ENCODE measurements at regions not wholly inside any gene's neighbourhood (a gene's known extent, or its start where the extent isn't known, plus 50 kb on each side); places are given as distances from the start of the nearest gene placed in this dataset.

DNA sequence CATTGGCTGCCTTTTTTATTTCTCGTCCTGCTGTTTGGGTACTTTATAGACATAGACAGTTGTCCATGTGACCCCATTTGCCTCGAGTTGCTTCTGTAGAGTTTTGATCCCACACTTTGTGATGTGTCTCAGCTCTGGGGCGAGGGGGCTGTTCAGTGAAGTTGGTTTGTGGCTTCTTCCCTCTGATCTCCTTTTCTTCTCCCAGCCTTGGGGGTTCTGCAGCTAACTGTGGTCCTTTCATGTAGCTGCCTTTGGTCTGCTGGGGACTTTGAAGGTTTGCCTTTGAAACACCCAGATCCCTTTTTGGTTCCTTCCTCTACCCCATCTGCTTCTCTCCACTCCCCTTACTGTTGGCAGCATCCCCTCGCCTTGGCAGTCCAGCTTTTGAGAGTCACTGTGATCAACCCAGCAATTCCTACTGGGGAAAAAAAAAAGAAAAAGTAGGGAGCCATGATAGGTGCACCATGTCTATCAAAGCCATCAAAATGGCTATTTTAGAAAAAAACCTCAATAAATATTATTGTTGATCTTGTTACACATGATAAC, 728.8 kb upstream of the RBFOX1 start:
- no peak for TF ChIP-seq POLR2A (IDR thresholded peaks at IDR 0.05; ENCODE audit: extremely low read depth, insufficient read length)
- H3K4me3 ChIP-seq (ENCODE audit: low read depth, low read length) = no peak overlapping the region
- no peak for DNase-seq (ENCODE audit: low read depth)

- TF ChIP-seq MAX (IDR thresholded peaks at IDR 0.05; ENCODE audit: low read depth, low read length) = no peak
- TF ChIP-seq, protein P1, sequence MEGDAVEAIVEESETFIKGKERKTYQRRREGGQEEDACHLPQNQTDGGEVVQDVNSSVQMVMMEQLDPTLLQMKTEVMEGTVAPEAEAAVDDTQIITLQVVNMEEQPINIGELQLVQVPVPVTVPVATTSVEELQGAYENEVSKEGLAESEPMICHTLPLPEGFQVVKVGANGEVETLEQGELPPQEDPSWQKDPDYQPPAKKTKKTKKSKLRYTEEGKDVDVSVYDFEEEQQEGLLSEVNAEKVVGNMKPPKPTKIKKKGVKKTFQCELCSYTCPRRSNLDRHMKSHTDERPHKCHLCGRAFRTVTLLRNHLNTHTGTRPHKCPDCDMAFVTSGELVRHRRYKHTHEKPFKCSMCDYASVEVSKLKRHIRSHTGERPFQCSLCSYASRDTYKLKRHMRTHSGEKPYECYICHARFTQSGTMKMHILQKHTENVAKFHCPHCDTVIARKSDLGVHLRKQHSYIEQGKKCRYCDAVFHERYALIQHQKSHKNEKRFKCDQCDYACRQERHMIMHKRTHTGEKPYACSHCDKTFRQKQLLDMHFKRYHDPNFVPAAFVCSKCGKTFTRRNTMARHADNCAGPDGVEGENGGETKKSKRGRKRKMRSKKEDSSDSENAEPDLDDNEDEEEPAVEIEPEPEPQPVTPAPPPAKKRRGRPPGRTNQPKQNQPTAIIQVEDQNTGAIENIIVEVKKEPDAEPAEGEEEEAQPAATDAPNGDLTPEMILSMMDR (IDR thresholded peaks at IDR 0.05; ENCODE audit: low read depth, low read length) = no peak
- TF ChIP-seq POLR2A (IDR thresholded peaks at IDR 0.05; ENCODE audit: extremely low read depth, insufficient read length) = no peak
- DNase-seq (ENCODE audit: low read depth) = no peak
- H3K4me3 ChIP-seq (ENCODE audit: low read depth, low read length) = no peak overlapping the region
Observed at GRCh38 chr16:6602405-6602804, 730.2 kb upstream of the RBFOX1 start.

DNA sequence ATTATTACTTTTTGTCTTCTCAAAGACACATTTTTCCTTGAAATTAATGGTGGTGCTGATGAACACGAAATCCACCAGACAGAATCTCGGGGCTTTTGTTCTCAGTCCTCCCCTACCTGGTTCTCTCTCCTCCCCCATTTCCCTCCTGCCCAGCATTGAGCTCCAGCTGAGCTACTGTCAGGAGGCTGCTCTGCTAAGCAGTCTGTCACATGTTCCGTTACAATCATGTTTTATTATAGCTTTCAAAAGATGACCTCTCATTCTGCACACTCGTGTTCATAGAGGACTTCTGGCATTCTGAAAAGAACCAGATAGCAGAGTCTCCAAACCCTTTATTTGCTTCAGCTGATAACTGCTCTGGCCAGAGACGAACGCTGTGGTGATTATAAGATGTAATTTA, 732.5 kb upstream of the RBFOX1 start:
- DNase-seq (ENCODE audit: low read depth) = no peak
- TF ChIP-seq, protein P1 (IDR thresholded peaks at IDR 0.05; ENCODE audit: low read depth, low read length) = no peak
- no peak for TF ChIP-seq MYC (IDR thresholded peaks at IDR 0.05; ENCODE audit: low read depth, low read length)
- no peak for TF ChIP-seq POLR2A (IDR thresholded peaks at IDR 0.05; ENCODE audit: extremely low read depth, insufficient read length)
- no peak for TF ChIP-seq MAX (IDR thresholded peaks at IDR 0.05; ENCODE audit: low read depth, low read length)
- no peak overlapping the region for H3K4me3 ChIP-seq (ENCODE audit: low read depth, low read length)

DNA sequence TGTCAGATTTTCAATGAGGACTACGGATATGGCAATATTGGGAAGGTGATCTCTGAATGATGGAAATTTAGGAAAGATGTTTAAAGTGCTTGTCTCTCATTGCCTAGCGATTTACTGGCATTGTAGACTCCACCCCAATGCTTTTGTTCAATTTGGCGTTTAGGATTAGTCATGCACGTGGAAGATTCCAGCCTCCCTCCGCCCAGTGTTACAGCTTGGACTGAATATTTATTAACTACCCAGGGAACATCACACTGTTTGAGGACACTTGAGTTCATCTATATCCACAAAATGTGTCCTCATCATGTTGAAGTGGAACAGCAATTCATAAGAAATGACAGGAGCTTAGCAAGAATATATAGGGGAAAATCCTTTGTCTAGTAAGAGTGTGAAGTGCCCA, 738.8 kb upstream of the RBFOX1 start:
- no peak for TF ChIP-seq POLR2A (IDR thresholded peaks at IDR 0.05; ENCODE audit: extremely low read depth, insufficient read length)
- TF ChIP-seq MYC (IDR thresholded peaks at IDR 0.05; ENCODE audit: low read depth, low read length) = no peak
- TF ChIP-seq MAX (IDR thresholded peaks at IDR 0.05; ENCODE audit: low read depth, low read length) = no peak
- TF ChIP-seq, protein P1 (IDR thresholded peaks at IDR 0.05; ENCODE audit: low read depth, low read length) = no peak
- DNase-seq (ENCODE audit: low read depth) = no peak

DNA sequence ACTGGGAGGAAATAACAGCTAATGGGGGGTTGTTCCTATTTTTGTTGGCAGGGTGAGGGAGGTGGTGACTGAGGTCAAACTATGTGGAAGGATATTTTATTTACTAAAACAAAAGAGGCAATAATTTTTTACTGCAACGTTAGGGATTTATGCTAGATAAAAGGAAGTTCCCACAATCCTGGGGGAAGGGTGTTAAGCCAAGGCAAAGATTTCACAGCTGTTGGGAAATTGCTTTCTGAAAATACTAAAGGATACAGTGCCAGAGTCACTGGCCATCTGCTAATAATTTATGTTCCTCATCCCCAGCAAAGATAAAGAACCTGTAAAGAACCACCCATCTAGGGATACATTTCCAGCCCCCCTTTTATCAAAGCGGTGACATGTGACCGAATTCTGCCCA, 756.0 kb upstream of the RBFOX1 start:
- TF ChIP-seq MYC (IDR thresholded peaks at IDR 0.05; ENCODE audit: low read depth, low read length) = no peak
- TF ChIP-seq, protein P1 (IDR thresholded peaks at IDR 0.05; ENCODE audit: low read depth, low read length) = no peak
- no peak for TF ChIP-seq MAX (IDR thresholded peaks at IDR 0.05; ENCODE audit: low read depth, low read length)
- no peak for TF ChIP-seq POLR2A (IDR thresholded peaks at IDR 0.05; ENCODE audit: extremely low read depth, insufficient read length)
- no peak overlapping the region for H3K4me3 ChIP-seq (ENCODE audit: low read depth, low read length)
- no peak for DNase-seq (ENCODE audit: low read depth)

More for the DNA sequence above, 738.8 kb upstream of the RBFOX1 start:
- no peak overlapping the region for H3K4me3 ChIP-seq (ENCODE audit: low read depth, low read length)

DNA sequence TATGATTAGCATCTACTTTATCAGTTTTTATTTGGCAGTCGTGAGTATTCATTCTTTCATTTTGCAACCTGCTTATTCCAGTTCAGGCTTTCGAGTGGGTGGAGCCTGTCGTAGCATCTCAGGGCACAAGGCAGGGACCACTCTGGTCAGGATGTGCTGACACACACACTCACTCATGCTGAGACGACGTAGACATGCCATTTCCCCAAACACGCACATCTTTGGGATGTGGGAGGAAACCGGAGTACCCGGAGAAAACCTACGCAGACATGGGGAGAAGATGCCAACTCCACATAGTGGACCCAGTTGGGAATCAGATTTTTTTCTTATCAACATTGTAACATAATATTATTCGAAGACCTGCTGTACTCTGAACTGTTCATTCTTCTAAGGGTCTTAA, 756.5 kb upstream of the RBFOX1 start:
- DNase-seq (ENCODE audit: low read depth) = no peak
- H3K4me3 ChIP-seq (ENCODE audit: low read depth, low read length) = no peak overlapping the region
- TF ChIP-seq POLR2A (IDR thresholded peaks at IDR 0.05; ENCODE audit: extremely low read depth, insufficient read length) (no peak), MAX (IDR thresholded peaks at IDR 0.05; ENCODE audit: low read depth, low read length) (no peak), MYC (IDR thresholded peaks at IDR 0.05; ENCODE audit: low read depth, low read length) (no peak)
- TF ChIP-seq, protein P1 (IDR thresholded peaks at IDR 0.05; ENCODE audit: low read depth, low read length) = no peak
